HepG2 (cell line): ENCODE measurements at regions not wholly inside any gene's neighbourhood (a gene's known extent, or its start where the extent isn't known, plus 50 kb on each side); places are given as distances from the start of the nearest gene placed in this dataset.

Source experiments
- ARID2 ChIP-seq: sonication (generic); formaldehyde crosslinking; IDR thresholded peaks from 2 replicates; pipeline ENCODE4 v1.8.1; 2022; ENCODE audit warnings: mild to moderate bottlenecking, missing genetic modification reagents, borderline replicate concordance
- ATAD3A ChIP-seq: sonication (generic); formaldehyde crosslinking; IDR thresholded peaks from 2 replicates; pipeline ENCODE4 v1.4.0; 2020; ENCODE audit warnings: missing genetic modification reagents
- BORCS8-MEF2B ChIP-seq: sonication (generic); formaldehyde crosslinking; IDR thresholded peaks from 2 replicates; pipeline ENCODE4 v1.8.0; 2022; ENCODE audit warnings: mild to moderate bottlenecking, missing genetic modification reagents
- ELF3 ChIP-seq: IDR thresholded peaks from 2 replicates; pipeline ENCODE4 v1.6.1; 2016; ENCODE audit warnings: missing genetic modification reagents, missing compliant biosample characterization
- JARID2 ChIP-seq: sonication (generic); formaldehyde crosslinking; IDR thresholded peaks from 2 replicates; pipeline ENCODE4 v1.8.1; 2023; ENCODE audit warnings: missing genetic modification reagents, inconsistent platforms; ENCODE audit not compliant: insufficient replicate concordance
- KDM6A ChIP-seq: IDR thresholded peaks from 2 replicates; pipeline ENCODE4 v1.6.1; 2016; ENCODE audit warnings: low read depth
- MAFF ChIP-seq: IDR thresholded peaks from 2 replicates; pipeline ENCODE4 v1.6.1; 2011; ENCODE audit warnings: low read depth, low read length, improper control_type of control experiment
- MTERF4 ChIP-seq: sonication (generic); formaldehyde crosslinking; IDR thresholded peaks from 2 replicates; pipeline ENCODE4 v1.8.0; 2023; ENCODE audit warnings: mild to moderate bottlenecking, missing genetic modification reagents
- POLR2AphosphoS5 ChIP-seq: IDR thresholded peaks from 2 replicates; pipeline ENCODE4 v1.6.1; 2012; ENCODE audit warnings: low read depth, low read length
- RELA ChIP-seq: sonication (generic); formaldehyde crosslinking; IDR thresholded peaks from 2 replicates; pipeline ENCODE4 v1.4.0; 2020; ENCODE audit warnings: missing genetic modification reagents
- RORA ChIP-seq: sonication (generic); formaldehyde crosslinking; IDR thresholded peaks from 2 replicates; pipeline ENCODE4 v1.5.0; 2020; ENCODE audit warnings: mild to moderate bottlenecking, missing genetic modification reagents, moderate library complexity
- ZNF30 ChIP-seq: sonication (generic); formaldehyde crosslinking; IDR thresholded peaks from 2 replicates; pipeline ENCODE4 v1.5.0; 2020; ENCODE audit warnings: mild to moderate bottlenecking, missing genetic modification reagents
- ZNF354B ChIP-seq: sonication (generic); formaldehyde crosslinking; IDR thresholded peaks from 2 replicates; pipeline ENCODE4 v1.8.0; 2022; ENCODE audit warnings: mild to moderate bottlenecking, missing genetic modification reagents
- ZNF446 ChIP-seq: sonication (generic); formaldehyde crosslinking; IDR thresholded peaks from 2 replicates; pipeline ENCODE4 v1.5.0; 2020; ENCODE audit warnings: mild to moderate bottlenecking, missing genetic modification reagents
- ZNF550 ChIP-seq: sonication (generic); formaldehyde crosslinking; IDR thresholded peaks from 2 replicates; pipeline ENCODE4 v1.4.0; 2020; ENCODE audit warnings: mild to moderate bottlenecking, missing genetic modification reagents, borderline replicate concordance
- ZNF572 ChIP-seq: sonication (generic); formaldehyde crosslinking; IDR thresholded peaks from 2 replicates; pipeline ENCODE4 v1.5.1; 2020; ENCODE audit warnings: mild to moderate bottlenecking, missing genetic modification reagents
- TF ChIP-seq, protein P1 (sequence below): sonication (generic); formaldehyde crosslinking; IDR thresholded peaks from 2 replicates; pipeline ENCODE4 v1.5.0; 2020; ENCODE audit warnings: mild to moderate bottlenecking, missing genetic modification reagents, borderline replicate concordance
- TF ChIP-seq, protein P2 (sequence below): sonication (generic); formaldehyde crosslinking; conservative IDR thresholded peaks from 2 replicates; pipeline ENCODE4 v1.8.0; 2022; ENCODE audit warnings: low read depth, missing genetic modification reagents
- TF ChIP-seq, protein P3 (sequence below): sonication (generic); formaldehyde crosslinking; IDR thresholded peaks from 2 replicates; pipeline ENCODE4 v1.4.0; 2020; ENCODE audit warnings: mild to moderate bottlenecking, missing genetic modification reagents
- TF ChIP-seq, protein P4 (sequence below): sonication (generic); formaldehyde crosslinking; IDR thresholded peaks from 2 replicates; pipeline ENCODE4 v1.8.1; 2022; ENCODE audit warnings: low read depth, mild to moderate bottlenecking, missing genetic modification reagents

GRCh38 chr20:23232679-23233308, 117.8 kb upstream of the NXT1 start (continued):
- TF ChIP-seq RELA (no peak), BORCS8-MEF2B (CRISPR knock-in tag) (no peak), ZNF550 (CRISPR knock-in tag) (no peak), ZNF354B (CRISPR knock-in tag) (no peak), MAFF (no peak), RORA (CRISPR knock-in tag) (no peak), JARID2 (no peak), ZNF446 (CRISPR knock-in tag) (no peak), MTERF4 (CRISPR knock-in tag) (no peak), ZNF572 (0 out of 2 replicates have a peak, but pooled peaks have one; percentile 68), ATAD3A (CRISPR knock-in tag) (no peak), KDM6A (CRISPR knock-in tag) (no peak), POLR2AphosphoS5 (no peak), ZNF30 (CRISPR knock-in tag) (no peak), ARID2 (CRISPR knock-in tag) (no peak), ELF3 (CRISPR knock-in tag) (no peak)
- TF ChIP-seq, protein P1, sequence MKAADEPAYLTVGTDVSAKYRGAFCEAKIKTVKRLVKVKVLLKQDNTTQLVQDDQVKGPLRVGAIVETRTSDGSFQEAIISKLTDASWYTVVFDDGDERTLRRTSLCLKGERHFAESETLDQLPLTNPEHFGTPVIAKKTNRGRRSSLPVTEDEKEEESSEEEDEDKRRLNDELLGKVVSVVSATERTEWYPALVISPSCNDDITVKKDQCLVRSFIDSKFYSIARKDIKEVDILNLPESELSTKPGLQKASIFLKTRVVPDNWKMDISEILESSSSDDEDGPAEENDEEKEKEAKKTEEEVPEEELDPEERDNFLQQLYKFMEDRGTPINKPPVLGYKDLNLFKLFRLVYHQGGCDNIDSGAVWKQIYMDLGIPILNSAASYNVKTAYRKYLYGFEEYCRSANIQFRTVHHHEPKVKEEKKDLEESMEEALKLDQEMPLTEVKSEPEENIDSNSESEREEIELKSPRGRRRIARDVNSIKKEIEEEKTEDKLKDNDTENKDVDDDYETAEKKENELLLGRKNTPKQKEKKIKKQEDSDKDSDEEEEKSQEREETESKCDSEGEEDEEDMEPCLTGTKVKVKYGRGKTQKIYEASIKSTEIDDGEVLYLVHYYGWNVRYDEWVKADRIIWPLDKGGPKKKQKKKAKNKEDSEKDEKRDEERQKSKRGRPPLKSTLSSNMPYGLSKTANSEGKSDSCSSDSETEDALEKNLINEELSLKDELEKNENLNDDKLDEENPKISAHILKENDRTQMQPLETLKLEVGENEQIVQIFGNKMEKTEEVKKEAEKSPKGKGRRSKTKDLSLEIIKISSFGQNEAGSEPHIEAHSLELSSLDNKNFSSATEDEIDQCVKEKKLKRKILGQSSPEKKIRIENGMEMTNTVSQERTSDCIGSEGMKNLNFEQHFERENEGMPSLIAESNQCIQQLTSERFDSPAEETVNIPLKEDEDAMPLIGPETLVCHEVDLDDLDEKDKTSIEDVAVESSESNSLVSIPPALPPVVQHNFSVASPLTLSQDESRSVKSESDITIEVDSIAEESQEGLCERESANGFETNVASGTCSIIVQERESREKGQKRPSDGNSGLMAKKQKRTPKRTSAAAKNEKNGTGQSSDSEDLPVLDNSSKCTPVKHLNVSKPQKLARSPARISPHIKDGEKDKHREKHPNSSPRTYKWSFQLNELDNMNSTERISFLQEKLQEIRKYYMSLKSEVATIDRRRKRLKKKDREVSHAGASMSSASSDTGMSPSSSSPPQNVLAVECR: no peak
- TF ChIP-seq, protein P2, sequence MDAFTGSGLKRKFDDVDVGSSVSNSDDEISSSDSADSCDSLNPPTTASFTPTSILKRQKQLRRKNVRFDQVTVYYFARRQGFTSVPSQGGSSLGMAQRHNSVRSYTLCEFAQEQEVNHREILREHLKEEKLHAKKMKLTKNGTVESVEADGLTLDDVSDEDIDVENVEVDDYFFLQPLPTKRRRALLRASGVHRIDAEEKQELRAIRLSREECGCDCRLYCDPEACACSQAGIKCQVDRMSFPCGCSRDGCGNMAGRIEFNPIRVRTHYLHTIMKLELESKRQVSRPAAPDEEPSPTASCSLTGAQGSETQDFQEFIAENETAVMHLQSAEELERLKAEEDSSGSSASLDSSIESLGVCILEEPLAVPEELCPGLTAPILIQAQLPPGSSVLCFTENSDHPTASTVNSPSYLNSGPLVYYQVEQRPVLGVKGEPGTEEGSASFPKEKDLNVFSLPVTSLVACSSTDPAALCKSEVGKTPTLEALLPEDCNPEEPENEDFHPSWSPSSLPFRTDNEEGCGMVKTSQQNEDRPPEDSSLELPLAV (CRISPR knock-in tag): no peak
- TF ChIP-seq, protein P3, sequence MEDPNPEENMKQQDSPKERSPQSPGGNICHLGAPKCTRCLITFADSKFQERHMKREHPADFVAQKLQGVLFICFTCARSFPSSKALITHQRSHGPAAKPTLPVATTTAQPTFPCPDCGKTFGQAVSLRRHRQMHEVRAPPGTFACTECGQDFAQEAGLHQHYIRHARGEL (CRISPR knock-in tag): no peak
- TF ChIP-seq, protein P4, sequence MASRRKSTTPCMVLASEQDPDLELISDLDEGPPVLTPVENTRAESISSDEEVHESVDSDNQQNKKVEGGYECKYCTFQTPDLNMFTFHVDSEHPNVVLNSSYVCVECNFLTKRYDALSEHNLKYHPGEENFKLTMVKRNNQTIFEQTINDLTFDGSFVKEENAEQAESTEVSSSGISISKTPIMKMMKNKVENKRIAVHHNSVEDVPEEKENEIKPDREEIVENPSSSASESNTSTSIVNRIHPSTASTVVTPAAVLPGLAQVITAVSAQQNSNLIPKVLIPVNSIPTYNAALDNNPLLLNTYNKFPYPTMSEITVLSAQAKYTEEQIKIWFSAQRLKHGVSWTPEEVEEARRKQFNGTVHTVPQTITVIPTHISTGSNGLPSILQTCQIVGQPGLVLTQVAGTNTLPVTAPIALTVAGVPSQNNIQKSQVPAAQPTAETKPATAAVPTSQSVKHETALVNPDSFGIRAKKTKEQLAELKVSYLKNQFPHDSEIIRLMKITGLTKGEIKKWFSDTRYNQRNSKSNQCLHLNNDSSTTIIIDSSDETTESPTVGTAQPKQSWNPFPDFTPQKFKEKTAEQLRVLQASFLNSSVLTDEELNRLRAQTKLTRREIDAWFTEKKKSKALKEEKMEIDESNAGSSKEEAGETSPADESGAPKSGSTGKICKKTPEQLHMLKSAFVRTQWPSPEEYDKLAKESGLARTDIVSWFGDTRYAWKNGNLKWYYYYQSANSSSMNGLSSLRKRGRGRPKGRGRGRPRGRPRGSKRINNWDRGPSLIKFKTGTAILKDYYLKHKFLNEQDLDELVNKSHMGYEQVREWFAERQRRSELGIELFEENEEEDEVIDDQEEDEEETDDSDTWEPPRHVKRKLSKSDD: no peak
